SK-N-SH (cell line): ENCODE measurements at regions not wholly inside any gene's neighbourhood (a gene's known extent, or its start where the extent isn't known, plus 50 kb on each side); places are given as distances from the start of the nearest gene placed in this dataset.
"Not testable (repeated sequence)": the region's sequence is repeated elsewhere in the genome, so short reads cannot be mapped to it uniquely, and the experiment has no call there.

Experiments used
- CTCF ChIA-PET: fragments of 300-600, 350-600 bp; formaldehyde crosslinking; extraction: SDS; loops from one replicate; lab custom pipeline; 2021; lab: Yijun Ruan, JAX
- POLR2A ChIA-PET: fragments of 350-600 bp; sonication (Branson Sonifier 250); formaldehyde crosslinking; extraction: SDS; loops from one replicate; lab custom pipeline; 2020; ENCODE audit warnings: antibody characterized with exemption, inconsistent platforms; lab: Yijun Ruan, JAX
- DNase-seq: peaks from one replicate; pipeline ENCODE4 v3.0.0; 2012
- H2AFZ ChIP-seq: fragments of 200-600 bp; sonication (generic); 2 replicates; pipeline ENCODE4 v1.8.1; 2016; ENCODE audit warnings: antibody characterized with exemption, mild to moderate bottlenecking, low read depth
- H3F3A ChIP-seq: fragments of 200-600 bp; sonication (generic); replicated peaks from 2 replicates; pipeline ENCODE3; 2016; ENCODE audit warnings: antibody characterized with exemption, mild to moderate bottlenecking; ENCODE audit not compliant: insufficient read depth
- H3K27ac ChIP-seq, 2 experiments: fragments of 200-500 bp in 1 of 2; fragments of 200-600 bp in 1 of 2; sonication (Bioruptor generic) in 1 of 2; sonication (generic), shearing (Covaris generic) in 1 of 2; 2 replicates each; pipeline versions ENCODE4 v1.5.1 to v1.6.1; 2014 to 2016; ENCODE audit warnings: low read depth in 2 of 2, inconsistent platforms in 1 of 2, low read length in 1 of 2, mild to moderate bottlenecking in 1 of 2, mixed read lengths in 1 of 2
- H3K27me3 ChIP-seq: fragments of 200-600 bp; sonication (generic), shearing (Covaris generic); 2 replicates; pipeline ENCODE4 v1.6.1; 2016; ENCODE audit warnings: mixed run types; ENCODE audit not compliant: insufficient read depth
- H3K36me3 ChIP-seq, 2 experiments: fragments of 200-500 bp in 1 of 2; fragments of 200-600 bp in 1 of 2; sonication (Bioruptor generic) in 1 of 2; sonication (generic) in 1 of 2; replicated peaks in 1 of 2; 2 replicates each; pipeline versions ENCODE3 to v1.5.1; 2014 to 2016; ENCODE audit warnings: low read length in 1 of 2, mild to moderate bottlenecking in 1 of 2; ENCODE audit not compliant: insufficient read depth in 2 of 2, control insufficient read depth in 1 of 2
- H3K4me1 ChIP-seq, 2 experiments: fragments of 200-500 bp in 1 of 2; fragments of 200-600 bp in 1 of 2; sonication (Bioruptor generic) in 1 of 2; sonication (generic), shearing (Covaris generic) in 1 of 2; 2 replicates each; pipeline versions ENCODE4 v1.5.1 to v1.6.1; 2014 to 2016; ENCODE audit warnings: low read depth in 1 of 2, low read length in 1 of 2, mixed run types in 1 of 2; ENCODE audit not compliant: insufficient read depth in 2 of 2, control insufficient read depth in 1 of 2
- H3K4me2 ChIP-seq: fragments of 200-600 bp; sonication (generic), shearing (Covaris generic); 2 replicates; pipeline ENCODE4 v1.6.1; 2017; ENCODE audit warnings: mixed run types
- H3K4me3 ChIP-seq, 2 experiments: fragments of 200-500 bp in 1 of 2; fragments of 200-600 bp in 1 of 2; sonication (Bioruptor generic) in 1 of 2; sonication (generic), shearing (Covaris generic) in 1 of 2; 2 replicates each; pipeline versions ENCODE4 v1.5.1 to v1.8.1; 2014 to 2016; ENCODE audit warnings: low read depth in 2 of 2, inconsistent platforms in 1 of 2, low read length in 1 of 2, mild to moderate bottlenecking in 1 of 2, mixed read lengths in 1 of 2, moderate library complexity in 1 of 2
- H3K79me2 ChIP-seq: fragments of 200-600 bp; sonication (generic); 2 replicates; pipeline ENCODE4 v1.8.1; 2017; ENCODE audit warnings: mild to moderate bottlenecking; ENCODE audit not compliant: insufficient read depth
- H3K9ac ChIP-seq: fragments of 200-600 bp; sonication (generic); 2 replicates; pipeline ENCODE4 v1.6.1; 2017; ENCODE audit warnings: mixed run types
- H3K9me2 ChIP-seq: fragments of 200-600 bp; sonication (generic); 2 replicates; pipeline ENCODE4 v1.6.1; 2017; ENCODE audit warnings: mixed run types
- H3K9me3 ChIP-seq: fragments of 200-600 bp; sonication (generic); 2 replicates; pipeline ENCODE4 v1.6.1; 2017; ENCODE audit warnings: mixed run types, mild to moderate bottlenecking, moderate library complexity
- H4K20me1 ChIP-seq: fragments of 200-600 bp; sonication (generic); 2 replicates; pipeline ENCODE4 v1.6.1; 2017; ENCODE audit warnings: mild to moderate bottlenecking, mixed run types; ENCODE audit not compliant: insufficient read depth
- FOXJ3 ChIP-seq: sonication (generic); formaldehyde crosslinking; IDR thresholded peaks from 2 replicates; pipeline ENCODE4 v1.5.1; 2020; ENCODE audit warnings: mild to moderate bottlenecking, missing genetic modification reagents
- GATA2 ChIP-seq: sonication (generic); formaldehyde crosslinking; IDR thresholded peaks from 2 replicates; pipeline ENCODE4 v1.5.0; 2020; ENCODE audit warnings: mild to moderate bottlenecking, missing genetic modification reagents
- PBX3 ChIP-seq: IDR thresholded peaks from 2 replicates; pipeline ENCODE4; 2012
- RCOR1 ChIP-seq: fragments of 150-350 bp; IDR thresholded peaks from 2 replicates; pipeline ENCODE4 v1.6.1; 2017; ENCODE audit warnings: antibody characterized with exemption, low read length
- RFX5 ChIP-seq: IDR thresholded peaks from 2 replicates; pipeline ENCODE4 v1.6.1; 2012; ENCODE audit warnings: mild to moderate bottlenecking, improper control_type of control experiment, low read length
- WGBS: methylation state at CpG from one replicate; pipeline ENCODE4 v1.1.6; 2017; ENCODE audit warnings: low lambda C conversion rate; 5-methylcytosine and 5-hydroxymethylcytosine counted together
- TF ChIP-seq, protein P1 (sequence below): IDR thresholded peaks from 2 replicates; pipeline ENCODE4 v1.4.0; 2012; ENCODE audit warnings: low read depth, borderline replicate concordance
- TF ChIP-seq, protein P2 (sequence below): fragments of 200-600 bp; sonication (generic); IDR thresholded peaks from 2 replicates; pipeline ENCODE4 v1.6.1; 2017; ENCODE audit warnings: antibody characterized with exemption, mild to moderate bottlenecking, moderate library complexity

GRCh38 chr19:28433166-28433565 is 779.8 kb downstream of the UQCRFS1 start:
- H3K27ac ChIP-seq, H3K9me2 ChIP-seq, H3K4me3 ChIP-seq, H4K20me1 ChIP-seq, H3K9ac ChIP-seq, H3K9me3 ChIP-seq, DNase-seq, H2AFZ ChIP-seq, H3F3A ChIP-seq, POLR2A ChIA-PET, H3K79me2 ChIP-seq, H3K36me3 ChIP-seq, H3K4me2 ChIP-seq, H3K4me1 ChIP-seq, CTCF ChIA-PET: not testable (repeated sequence)
- WGBS: 0% methylated on average over 3 of the region's 4 CpGs
- H3K27me3 ChIP-seq: peaks cover 15% of the 10 kb centered on the region; the same call in 1 of the 2 replicates

DNA sequence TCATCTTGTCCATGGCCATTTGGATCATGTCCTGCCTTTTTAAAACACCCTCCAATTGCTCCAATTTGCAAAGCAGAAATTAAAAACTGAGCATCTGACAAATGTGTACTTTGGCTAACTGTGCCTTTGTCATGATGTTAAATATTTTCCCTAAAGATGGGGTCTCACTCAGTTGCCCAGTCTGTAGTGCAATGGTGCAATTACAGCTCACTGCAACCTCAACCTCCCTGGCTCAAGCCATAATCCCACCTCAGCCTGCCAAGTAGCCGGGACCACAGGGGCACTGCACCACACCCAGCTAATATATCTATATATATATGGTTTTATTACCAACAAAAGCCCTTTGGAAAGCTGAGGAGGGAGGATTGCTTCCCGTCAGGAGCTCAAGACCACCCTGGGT is 782.7 kb downstream of the UQCRFS1 start:
- H3K4me3 ChIP-seq: no peak overlapping the region
- no peak overlapping the region for H2AFZ ChIP-seq
- no peaks in the 10 kb centered on the region for H3K9me3 ChIP-seq
- WGBS: 4% methylated on average over 2 of the region's 2 CpGs
- H3K9ac ChIP-seq: no peak overlapping the region
- no peaks in the 10 kb centered on the region for H3K9me2 ChIP-seq
- DNase-seq: no peak
- no peaks in the 10 kb centered on the region for H3K36me3 ChIP-seq
- CTCF ChIA-PET: interaction anchor here (1.4 kb wide), 1 partner anchor 36 kb away, joined by 3 read pairs; no protein-coding TSS in a partner anchor
- H3K4me2 ChIP-seq: no peak overlapping the region
- no peaks in the 10 kb centered on the region for H3F3A ChIP-seq
- H3K27ac ChIP-seq: no peak overlapping the region
- H3K79me2 ChIP-seq: no peaks in the 10 kb centered on the region
- POLR2A ChIA-PET: no interaction called here
- H3K27me3 ChIP-seq: no peaks in the 10 kb centered on the region; the same call in 1 of the 2 replicates
- H3K4me1 ChIP-seq: no peaks in the 10 kb centered on the region
- TF ChIP-seq RFX5: no peak
- TF ChIP-seq RCOR1: no peak
- TF ChIP-seq FOXJ3 (CRISPR knock-in tag): no peak
- TF ChIP-seq, protein P1, sequence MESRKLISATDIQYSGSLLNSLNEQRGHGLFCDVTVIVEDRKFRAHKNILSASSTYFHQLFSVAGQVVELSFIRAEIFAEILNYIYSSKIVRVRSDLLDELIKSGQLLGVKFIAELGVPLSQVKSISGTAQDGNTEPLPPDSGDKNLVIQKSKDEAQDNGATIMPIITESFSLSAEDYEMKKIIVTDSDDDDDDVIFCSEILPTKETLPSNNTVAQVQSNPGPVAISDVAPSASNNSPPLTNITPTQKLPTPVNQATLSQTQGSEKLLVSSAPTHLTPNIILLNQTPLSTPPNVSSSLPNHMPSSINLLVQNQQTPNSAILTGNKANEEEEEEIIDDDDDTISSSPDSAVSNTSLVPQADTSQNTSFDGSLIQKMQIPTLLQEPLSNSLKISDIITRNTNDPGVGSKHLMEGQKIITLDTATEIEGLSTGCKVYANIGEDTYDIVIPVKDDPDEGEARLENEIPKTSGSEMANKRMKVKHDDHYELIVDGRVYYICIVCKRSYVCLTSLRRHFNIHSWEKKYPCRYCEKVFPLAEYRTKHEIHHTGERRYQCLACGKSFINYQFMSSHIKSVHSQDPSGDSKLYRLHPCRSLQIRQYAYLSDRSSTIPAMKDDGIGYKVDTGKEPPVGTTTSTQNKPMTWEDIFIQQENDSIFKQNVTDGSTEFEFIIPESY: no peak
- no peak for TF ChIP-seq PBX3
- TF ChIP-seq GATA2 (CRISPR knock-in tag): no peak
- TF ChIP-seq, protein P2, sequence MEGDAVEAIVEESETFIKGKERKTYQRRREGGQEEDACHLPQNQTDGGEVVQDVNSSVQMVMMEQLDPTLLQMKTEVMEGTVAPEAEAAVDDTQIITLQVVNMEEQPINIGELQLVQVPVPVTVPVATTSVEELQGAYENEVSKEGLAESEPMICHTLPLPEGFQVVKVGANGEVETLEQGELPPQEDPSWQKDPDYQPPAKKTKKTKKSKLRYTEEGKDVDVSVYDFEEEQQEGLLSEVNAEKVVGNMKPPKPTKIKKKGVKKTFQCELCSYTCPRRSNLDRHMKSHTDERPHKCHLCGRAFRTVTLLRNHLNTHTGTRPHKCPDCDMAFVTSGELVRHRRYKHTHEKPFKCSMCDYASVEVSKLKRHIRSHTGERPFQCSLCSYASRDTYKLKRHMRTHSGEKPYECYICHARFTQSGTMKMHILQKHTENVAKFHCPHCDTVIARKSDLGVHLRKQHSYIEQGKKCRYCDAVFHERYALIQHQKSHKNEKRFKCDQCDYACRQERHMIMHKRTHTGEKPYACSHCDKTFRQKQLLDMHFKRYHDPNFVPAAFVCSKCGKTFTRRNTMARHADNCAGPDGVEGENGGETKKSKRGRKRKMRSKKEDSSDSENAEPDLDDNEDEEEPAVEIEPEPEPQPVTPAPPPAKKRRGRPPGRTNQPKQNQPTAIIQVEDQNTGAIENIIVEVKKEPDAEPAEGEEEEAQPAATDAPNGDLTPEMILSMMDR: no peak
- H4K20me1 ChIP-seq: no peaks in the 10 kb centered on the region
